KMS-11 (cell line): ENCODE measurements at regions not wholly inside any gene's neighbourhood (a gene's known extent, or its start where the extent isn't known, plus 50 kb on each side); places are given as distances from the start of the nearest gene placed in this dataset.

Source experiments
- H2AFZ ChIP-seq: fragments of 200-600 bp; sonication (generic); 2 replicates; pipeline ENCODE4 v1.6.1; 2016; ENCODE audit warnings: antibody characterized with exemption, mixed run types, low read depth
- H3K27ac ChIP-seq: fragments of 200-600 bp; sonication (generic); 2 replicates; pipeline ENCODE4 v1.6.1; 2016; ENCODE audit warnings: mild to moderate bottlenecking, mixed run types
- H3K27me3 ChIP-seq: fragments of 200-600 bp; sonication (generic); 2 replicates; pipeline ENCODE4 v1.6.1; 2017; ENCODE audit warnings: mild to moderate bottlenecking, low read depth, mixed run types, moderate library complexity; ENCODE audit not compliant: insufficient read depth
- H3K36me3 ChIP-seq: fragments of 200-600 bp; sonication (generic); 2 replicates; pipeline ENCODE4 v1.6.1; 2017; ENCODE audit warnings: mild to moderate bottlenecking, mixed run types; ENCODE audit not compliant: insufficient read depth
- H3K4me1 ChIP-seq: fragments of 200-600 bp; sonication (generic); 2 replicates; pipeline ENCODE4 v1.6.1; 2016; ENCODE audit warnings: mild to moderate bottlenecking, low read depth, mixed run types; ENCODE audit not compliant: poor library complexity, severe bottlenecking
- H3K4me2 ChIP-seq: fragments of 200-600 bp; sonication (generic); 2 replicates; pipeline ENCODE4 v1.7.0; 2016; ENCODE audit warnings: mild to moderate bottlenecking, mixed run types
- H3K4me3 ChIP-seq: fragments of 200-600 bp; sonication (generic); IDR thresholded peaks from 2 replicates; pipeline ENCODE4 v1.6.1; 2017; ENCODE audit warnings: low read depth, low read length, mixed read lengths; ENCODE audit not compliant: insufficient read depth
- H3K79me2 ChIP-seq: fragments of 200-600 bp; sonication (generic); 2 replicates; pipeline ENCODE4 v1.6.1; 2016; ENCODE audit warnings: low read depth, mixed run types; ENCODE audit not compliant: insufficient read depth
- H3K9ac ChIP-seq: fragments of 200-600 bp; sonication (generic); 2 replicates; pipeline ENCODE4 v1.6.1; 2016; ENCODE audit warnings: mild to moderate bottlenecking, mixed run types
- H4K20me1 ChIP-seq: fragments of 200-600 bp; sonication (generic); 2 replicates; pipeline ENCODE4 v1.6.1; 2016; ENCODE audit warnings: mild to moderate bottlenecking, mixed run types; ENCODE audit not compliant: insufficient read depth
- TF ChIP-seq, protein P1 (sequence below): fragments of 200-600 bp; sonication (generic); conservative IDR thresholded peaks from 2 replicates; pipeline ENCODE4 v1.6.1; 2017; ENCODE audit warnings: low read depth, mild to moderate bottlenecking, antibody characterized with exemption, low read length, moderate library complexity, mixed read lengths

DNA sequence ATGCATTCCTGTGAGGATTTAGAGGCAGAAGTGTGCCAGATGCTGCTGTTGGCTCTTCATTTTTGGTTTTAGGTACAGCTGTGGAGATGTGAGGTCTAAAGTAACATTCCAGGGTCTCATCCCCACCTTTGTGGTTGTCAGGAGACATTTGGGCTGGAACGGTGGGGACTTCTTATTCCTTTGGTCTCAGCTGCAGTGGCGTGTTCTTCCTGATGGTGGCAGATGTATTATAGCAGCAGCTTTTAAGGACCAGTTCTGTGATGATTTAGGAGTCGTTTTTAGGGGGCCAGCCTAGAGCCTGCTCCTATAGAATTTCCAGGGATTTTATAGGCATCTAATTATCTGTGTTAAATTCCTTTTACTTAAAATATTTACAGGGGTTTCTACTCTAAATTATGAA lies 221.0 kb upstream of the EOMES start:
- no peak overlapping the region for H2AFZ ChIP-seq
- H4K20me1 ChIP-seq, result no peaks in the 10 kb centered on the region
- no peaks in the 10 kb centered on the region for H3K4me1 ChIP-seq
- no peak overlapping the region for H3K4me3 ChIP-seq
- TF ChIP-seq, protein P1, sequence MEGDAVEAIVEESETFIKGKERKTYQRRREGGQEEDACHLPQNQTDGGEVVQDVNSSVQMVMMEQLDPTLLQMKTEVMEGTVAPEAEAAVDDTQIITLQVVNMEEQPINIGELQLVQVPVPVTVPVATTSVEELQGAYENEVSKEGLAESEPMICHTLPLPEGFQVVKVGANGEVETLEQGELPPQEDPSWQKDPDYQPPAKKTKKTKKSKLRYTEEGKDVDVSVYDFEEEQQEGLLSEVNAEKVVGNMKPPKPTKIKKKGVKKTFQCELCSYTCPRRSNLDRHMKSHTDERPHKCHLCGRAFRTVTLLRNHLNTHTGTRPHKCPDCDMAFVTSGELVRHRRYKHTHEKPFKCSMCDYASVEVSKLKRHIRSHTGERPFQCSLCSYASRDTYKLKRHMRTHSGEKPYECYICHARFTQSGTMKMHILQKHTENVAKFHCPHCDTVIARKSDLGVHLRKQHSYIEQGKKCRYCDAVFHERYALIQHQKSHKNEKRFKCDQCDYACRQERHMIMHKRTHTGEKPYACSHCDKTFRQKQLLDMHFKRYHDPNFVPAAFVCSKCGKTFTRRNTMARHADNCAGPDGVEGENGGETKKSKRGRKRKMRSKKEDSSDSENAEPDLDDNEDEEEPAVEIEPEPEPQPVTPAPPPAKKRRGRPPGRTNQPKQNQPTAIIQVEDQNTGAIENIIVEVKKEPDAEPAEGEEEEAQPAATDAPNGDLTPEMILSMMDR, result no peak
- no peaks in the 10 kb centered on the region for H3K36me3 ChIP-seq
- H3K4me2 ChIP-seq, result no peak overlapping the region
- no peak overlapping the region for H3K27ac ChIP-seq
- H3K9ac ChIP-seq, result no peak overlapping the region
- no peaks in the 10 kb centered on the region for H3K27me3 ChIP-seq
- no peaks in the 10 kb centered on the region for H3K79me2 ChIP-seq

DNA sequence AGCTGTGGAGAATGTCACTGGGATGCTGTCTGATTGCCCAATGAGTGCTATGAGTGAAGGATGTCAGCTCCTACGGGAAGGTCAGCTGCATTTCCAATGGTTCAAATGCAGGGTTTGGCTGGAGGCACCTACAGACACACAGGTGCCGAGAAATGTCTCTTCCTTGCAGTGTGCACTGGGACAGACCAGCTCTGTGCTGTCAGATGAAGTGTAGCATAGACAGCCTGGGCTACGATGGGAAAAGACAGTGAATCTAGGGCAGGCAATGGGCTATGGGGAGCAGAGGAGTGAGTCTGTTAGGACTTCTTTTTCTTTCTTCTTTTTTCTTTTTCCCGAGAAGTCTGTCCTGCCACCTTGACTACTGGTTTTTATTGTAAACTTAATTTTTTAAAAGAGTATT lies 223.1 kb upstream of the EOMES start:
- Histone ChIP-seq H3K27me3 (no peaks in the 10 kb centered on the region), H3K36me3 (no peaks in the 10 kb centered on the region), H3K27ac (no peak overlapping the region), H3K9ac (no peak overlapping the region), H3K4me3 (no peak overlapping the region), H2AFZ (no peak overlapping the region), H3K4me2 (no peak overlapping the region), H3K4me1 (no peaks in the 10 kb centered on the region), H3K79me2 (no peaks in the 10 kb centered on the region), H4K20me1 (no peaks in the 10 kb centered on the region)
- TF ChIP-seq, protein P1, result no peak

DNA sequence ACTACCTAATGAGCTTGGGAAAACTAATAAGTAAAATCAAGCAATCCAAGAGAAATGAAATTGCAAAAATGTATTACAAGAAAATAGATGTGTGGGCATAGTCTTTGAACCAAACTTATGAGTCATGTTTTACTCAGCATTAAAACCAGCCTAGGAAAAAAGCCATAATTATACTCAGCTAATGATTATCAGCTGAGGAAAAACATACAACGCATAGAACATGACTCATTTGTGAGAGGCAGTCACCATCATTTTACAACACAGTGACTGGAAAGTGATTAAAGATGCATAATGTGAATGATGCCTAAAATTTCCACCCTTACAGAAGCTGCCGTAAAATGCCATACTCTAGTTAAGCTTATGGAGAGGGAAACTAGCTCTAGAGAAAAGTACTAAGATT lies 238.0 kb upstream of the EOMES start:
- H3K4me1 ChIP-seq, result no peaks in the 10 kb centered on the region
- H2AFZ ChIP-seq, result no peak overlapping the region
- H3K9ac ChIP-seq, result no peak overlapping the region
- TF ChIP-seq, protein P1, result no peak
- no peaks in the 10 kb centered on the region for H3K36me3 ChIP-seq
- no peaks in the 10 kb centered on the region for H4K20me1 ChIP-seq
- no peak overlapping the region for H3K27ac ChIP-seq
- no peak overlapping the region for H3K4me2 ChIP-seq
- H3K4me3 ChIP-seq, result no peak overlapping the region
- H3K27me3 ChIP-seq, result no peaks in the 10 kb centered on the region
- H3K79me2 ChIP-seq, result no peaks in the 10 kb centered on the region

DNA sequence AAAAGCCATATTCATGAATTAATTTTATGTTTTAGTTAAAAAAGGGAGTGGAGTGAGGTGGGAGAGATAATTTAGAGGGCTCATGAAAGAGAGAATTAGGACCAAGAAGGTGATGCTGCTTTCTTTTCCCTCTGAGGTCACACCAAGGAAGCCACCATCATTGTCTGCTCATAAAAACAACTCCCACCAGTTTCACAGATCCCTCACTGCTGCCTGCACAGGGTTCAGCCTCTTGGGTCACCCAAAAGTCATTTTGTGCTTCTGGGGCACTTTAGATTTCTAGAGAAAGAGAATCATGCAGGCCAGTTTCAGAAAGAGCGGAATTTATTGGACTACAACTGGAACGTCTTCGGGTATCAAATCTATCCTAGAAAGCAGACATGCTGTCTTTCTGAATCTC lies 241.4 kb upstream of the EOMES start:
- H2AFZ ChIP-seq, result no peak overlapping the region
- no peak overlapping the region for H3K4me2 ChIP-seq
- no peaks in the 10 kb centered on the region for H3K27me3 ChIP-seq
- H3K79me2 ChIP-seq, result no peaks in the 10 kb centered on the region
- no peaks in the 10 kb centered on the region for H3K36me3 ChIP-seq
- TF ChIP-seq, protein P1, result no peak
- no peaks in the 10 kb centered on the region for H4K20me1 ChIP-seq
- H3K4me3 ChIP-seq, result no peak overlapping the region
- no peaks in the 10 kb centered on the region for H3K4me1 ChIP-seq
- no peak overlapping the region for H3K9ac ChIP-seq
- no peak overlapping the region for H3K27ac ChIP-seq

DNA sequence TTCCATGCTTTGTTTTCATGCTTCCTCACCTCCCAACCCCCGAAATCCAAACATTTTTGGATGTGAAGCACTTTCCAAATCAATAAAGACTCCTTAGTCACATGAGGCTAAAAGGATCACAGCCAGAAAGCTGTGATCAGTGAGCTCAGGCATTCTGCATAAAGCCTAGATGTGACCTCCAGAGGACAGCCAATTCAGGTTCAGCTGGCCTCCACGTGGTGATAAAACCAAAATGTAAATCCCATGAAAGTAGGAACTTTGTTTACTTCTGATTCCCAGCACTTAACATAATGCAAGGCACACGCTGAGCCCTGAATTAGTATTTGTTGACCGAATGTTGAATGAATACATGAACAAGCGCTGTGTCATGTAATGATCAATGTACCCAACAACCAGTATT lies 249.5 kb upstream of the EOMES start:
- no peaks in the 10 kb centered on the region for H3K4me1 ChIP-seq
- H3K27me3 ChIP-seq, result no peaks in the 10 kb centered on the region
- H3K27ac ChIP-seq, result no peak overlapping the region
- H2AFZ ChIP-seq, result no peak overlapping the region
- no peaks in the 10 kb centered on the region for H3K36me3 ChIP-seq
- no peak overlapping the region for H3K9ac ChIP-seq
- no peak overlapping the region for H3K4me3 ChIP-seq
- H4K20me1 ChIP-seq, result no peaks in the 10 kb centered on the region
- TF ChIP-seq, protein P1, result no peak
- H3K79me2 ChIP-seq, result no peaks in the 10 kb centered on the region
- H3K4me2 ChIP-seq, result no peak overlapping the region
